GM21528 (cell line): ENCODE measurements at regions not wholly inside any gene's neighbourhood (a gene's known extent, or its start where the extent isn't known, plus 50 kb on each side); places are given as distances from the start of the nearest gene placed in this dataset.
"Not testable (repeated sequence)": the region's sequence is repeated elsewhere in the genome, so short reads cannot be mapped to it uniquely, and the experiment has no call there.

Experiments used
- ATAC-seq: cut with Tn5 transposase; IDR thresholded peaks from one replicate; pipeline ENCODE4 v1.9.1; 2021; ENCODE audit warnings: mild to moderate bottlenecking, moderate library complexity; ENCODE audit not compliant: unreplicated experiment, low FRiP score

- no peak for ATAC-seq
Measured at GRCh38 chr9:82423700-82424099, 435.1 kb downstream of the SPATA31D1 start.

GRCh38 chr9:82424599-82425120 lies 436.1 kb downstream of the SPATA31D1 start:
- ATAC-seq = no peak

GRCh38 chr9:82431121-82431520 lies 442.5 kb downstream of the SPATA31D1 start:
- ATAC-seq = no peak

- ATAC-seq = not testable (repeated sequence)
Measured at GRCh38 chr9:82433290-82433931, 444.8 kb downstream of the SPATA31D1 start.

GRCh38 chr9:82436475-82436874 lies 447.9 kb downstream of the SPATA31D1 start:
- ATAC-seq = no peak

- ATAC-seq = not testable (repeated sequence)
Measured at GRCh38 chr9:82437183-82437582, 448.6 kb downstream of the SPATA31D1 start.

- ATAC-seq = no peak
Measured at GRCh38 chr9:82438581-82438980, 450.0 kb downstream of the SPATA31D1 start.

- ATAC-seq = no peak
Measured at GRCh38 chr9:82443312-82443711, 454.7 kb downstream of the SPATA31D1 start.

GRCh38 chr9:82445556-82445955 lies 457.0 kb downstream of the SPATA31D1 start:
- ATAC-seq = no peak

GRCh38 chr9:82447343-82447742 lies 458.8 kb downstream of the SPATA31D1 start:
- no peak for ATAC-seq

- ATAC-seq = no peak
Measured at GRCh38 chr9:82449986-82450385, 461.4 kb downstream of the SPATA31D1 start.

GRCh38 chr9:82454509-82455190 lies 466.1 kb downstream of the SPATA31D1 start:
- ATAC-seq = no peak

- ATAC-seq = no peak
Measured at GRCh38 chr9:82456642-82457041, 468.1 kb downstream of the SPATA31D1 start.

- no peak for ATAC-seq
Measured at GRCh38 chr9:82457298-82457697, 468.7 kb downstream of the SPATA31D1 start.

GRCh38 chr9:82457891-82458290 lies 469.3 kb downstream of the SPATA31D1 start:
- ATAC-seq = no peak

- ATAC-seq = no peak
Measured at GRCh38 chr9:82458296-82458695, 469.7 kb downstream of the SPATA31D1 start.

GRCh38 chr9:82466616-82467260 lies 478.2 kb downstream of the SPATA31D1 start:
- no peak for ATAC-seq

- ATAC-seq = no peak
Measured at GRCh38 chr9:82467436-82467835, 478.9 kb downstream of the SPATA31D1 start.

- ATAC-seq = no peak
Measured at GRCh38 chr9:82474235-82474634, 485.7 kb downstream of the SPATA31D1 start.

- no peak for ATAC-seq
Measured at GRCh38 chr9:82475584-82476301, 487.2 kb downstream of the SPATA31D1 start.

- ATAC-seq = no peak
Measured at GRCh38 chr9:82480921-82481320, 492.3 kb downstream of the SPATA31D1 start.
